ENCODE measurements at regions not wholly inside any gene's neighbourhood (a gene's known extent, or its start where the extent isn't known, plus 50 kb on each side); places are given as distances from the start of the nearest gene placed in this dataset.

- H3K27ac Mint-ChIP-seq, result no peak overlapping the region
- H3K4me1 Mint-ChIP-seq, result no peaks in the 10 kb centered on the region
- no peak overlapping the region for H3K4me3 Mint-ChIP-seq
- ChIA-PET CTCF (no interaction called here), POLR2A (no interaction called here)
- Histone ChIP-seq H3K4me3 (ENCODE audit: low read length) (no peak overlapping the region), H3K27ac (ENCODE audit: low read depth, low read length) (no peak overlapping the region), H3K27me3 (ENCODE audit: control insufficient read depth in 2 of 2, insufficient read depth in 2 of 2, low read length in 2 of 2) (no peaks in the 10 kb centered on the region), H3K9me3 (ENCODE audit: control insufficient read depth in 2 of 3, low read length in 3 of 3) (no peaks in the 10 kb centered on the region), H3K4me1 (ENCODE audit: control insufficient read depth in 2 of 2, insufficient read depth in 2 of 2, low read length in 2 of 2) (no peaks in the 10 kb centered on the region), H3K36me3 (ENCODE audit: control insufficient read depth in 2 of 3, insufficient read depth in 3 of 3, low read length in 3 of 3) (no peaks in the 10 kb centered on the region)
- no peaks in the 10 kb centered on the region for H3K36me3 Mint-ChIP-seq
- peaks cover 0 to 12% (median 11%) of the 10 kb centered on the region in 5 donors for H3K27me3 Mint-ChIP-seq
- ATAC-seq (no peak), DNase-seq (no peak)
- intact Hi-C loops (cut with micrococcal nuclease), result no loop called here
- peaks cover 0 to 3% (median 0%) of the 10 kb centered on the region in 11 donors for H3K9me3 Mint-ChIP-seq
Observed at GRCh38 chr11:127136438-127136837, 135.9 kb upstream of the KIRREL3 start.

DNA sequence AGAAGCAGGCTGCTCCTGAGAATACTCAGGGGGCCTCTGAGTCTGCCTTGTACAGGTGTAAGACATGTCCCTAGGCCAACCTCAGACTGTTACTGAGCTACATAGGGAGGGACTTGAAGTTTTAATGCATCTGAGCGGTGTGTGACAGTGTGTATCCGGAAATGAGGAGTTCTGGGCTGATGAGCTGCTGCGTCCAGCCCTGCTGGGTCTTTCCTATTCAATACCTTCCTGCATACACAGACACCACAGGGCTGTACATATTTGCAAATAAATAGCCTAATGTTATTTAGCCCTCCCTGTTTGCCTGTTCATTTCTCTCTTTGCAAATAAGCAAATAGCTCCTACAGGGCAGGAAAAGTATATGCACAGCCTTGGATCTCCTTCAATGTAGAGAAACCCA, 134.7 kb upstream of the KIRREL3 start:
- no peaks in the 10 kb centered on the region for H3K27me3 ChIP-seq (ENCODE audit: control insufficient read depth in 2 of 2, insufficient read depth in 2 of 2, low read length in 2 of 2)
- Mint-ChIP-seq H3K4me3 (no peak overlapping the region), H3K4me1 (no peaks in the 10 kb centered on the region), H3K27me3 (peaks cover 0 to 11% (median 7%) of the 10 kb centered on the region in 5 donors), H3K9me3 (peaks cover 0 to 2% (median 0%) of the 10 kb centered on the region in 11 donors), H3K36me3 (no peaks in the 10 kb centered on the region), H3K27ac (no peak overlapping the region)
- intact Hi-C loops (cut with micrococcal nuclease), result no loop called here
- no peak for ATAC-seq
- no peak overlapping the region for H3K4me3 ChIP-seq (ENCODE audit: low read length)
- no peak for DNase-seq
- H3K9me3 ChIP-seq (ENCODE audit: control insufficient read depth in 2 of 3, low read length in 3 of 3), result no peaks in the 10 kb centered on the region
- ChIA-PET POLR2A (no interaction called here), CTCF (no interaction called here)
- H3K36me3 ChIP-seq (ENCODE audit: control insufficient read depth in 2 of 3, insufficient read depth in 3 of 3, low read length in 3 of 3), result no peaks in the 10 kb centered on the region
- H3K4me1 ChIP-seq (ENCODE audit: control insufficient read depth in 2 of 2, insufficient read depth in 2 of 2, low read length in 2 of 2), result no peaks in the 10 kb centered on the region
- H3K27ac ChIP-seq (ENCODE audit: low read depth, low read length), result no peak overlapping the region

DNA sequence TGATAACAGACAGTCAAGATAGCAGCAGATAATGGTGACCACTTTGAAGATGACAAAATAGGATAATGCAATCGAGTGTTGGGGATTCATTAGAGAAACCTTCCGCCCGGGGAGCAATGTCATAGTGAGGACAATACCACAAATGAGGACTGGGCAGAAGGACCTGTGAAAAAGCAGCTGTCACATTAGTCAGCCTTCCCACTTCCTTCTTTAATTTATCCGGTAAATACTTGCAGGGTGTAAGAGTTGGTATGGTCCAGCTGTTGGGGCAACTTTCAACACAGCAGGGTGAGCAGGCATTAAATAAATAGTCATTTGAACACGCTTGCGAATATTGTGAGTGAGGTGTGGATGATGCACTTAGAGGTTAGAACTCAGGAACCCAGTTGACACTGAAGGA, 132.5 kb upstream of the KIRREL3 start:
- Mint-ChIP-seq H3K27me3 (peaks cover 2 to 11% (median 6%) of the 10 kb centered on the region in 5 donors), H3K4me1 (no peaks in the 10 kb centered on the region), H3K4me3 (no peak overlapping the region), H3K36me3 (no peaks in the 10 kb centered on the region), H3K27ac (no peak overlapping the region), H3K9me3 (no peaks in the 10 kb centered on the region)
- no peak overlapping the region for H3K27ac ChIP-seq (ENCODE audit: low read depth, low read length)
- ChIA-PET CTCF (no interaction called here), POLR2A (no interaction called here)
- DNase-seq (no peak), ATAC-seq (peak; percentile 18)
- H3K4me3 ChIP-seq (ENCODE audit: low read length), result no peak overlapping the region
- intact Hi-C loops (cut with micrococcal nuclease), result no loop called here
- H3K9me3 ChIP-seq (ENCODE audit: control insufficient read depth in 2 of 3, low read length in 3 of 3), result no peaks in the 10 kb centered on the region
- H3K27me3 ChIP-seq (ENCODE audit: control insufficient read depth in 2 of 2, insufficient read depth in 2 of 2, low read length in 2 of 2), result no peaks in the 10 kb centered on the region
- no peaks in the 10 kb centered on the region for H3K4me1 ChIP-seq (ENCODE audit: control insufficient read depth in 2 of 2, insufficient read depth in 2 of 2, low read length in 2 of 2)
- H3K36me3 ChIP-seq (ENCODE audit: control insufficient read depth in 2 of 3, insufficient read depth in 3 of 3, low read length in 3 of 3), result no peaks in the 10 kb centered on the region

GRCh38 chr11:127130321-127130720, 129.8 kb upstream of the KIRREL3 start:
- H3K27me3 ChIP-seq (ENCODE audit: control insufficient read depth in 2 of 2, insufficient read depth in 2 of 2, low read length in 2 of 2), result no peaks in the 10 kb centered on the region
- POLR2A ChIA-PET, result no interaction called here
- H3K9me3 Mint-ChIP-seq, result no peaks in the 10 kb centered on the region
- DNase-seq (no peak), ATAC-seq (no peak)
- H3K36me3 ChIP-seq (ENCODE audit: control insufficient read depth in 2 of 3, insufficient read depth in 3 of 3, low read length in 3 of 3), result no peaks in the 10 kb centered on the region
- no peak overlapping the region for H3K27ac ChIP-seq (ENCODE audit: low read depth, low read length)
- H3K4me1 ChIP-seq (ENCODE audit: control insufficient read depth in 2 of 2, insufficient read depth in 2 of 2, low read length in 2 of 2), result no peaks in the 10 kb centered on the region
- H3K4me1 Mint-ChIP-seq, result no peaks in the 10 kb centered on the region
- intact Hi-C loops (cut with micrococcal nuclease), result no loop called here
- H3K4me3 ChIP-seq (ENCODE audit: low read length), result no peak overlapping the region
- no peaks in the 10 kb centered on the region for H3K36me3 Mint-ChIP-seq
- H3K27me3 Mint-ChIP-seq, result peaks cover 2 to 15% (median 6%) of the 10 kb centered on the region in 5 donors
- no peak overlapping the region for H3K4me3 Mint-ChIP-seq
- H3K27ac Mint-ChIP-seq, result no peak overlapping the region
- no peaks in the 10 kb centered on the region for H3K9me3 ChIP-seq (ENCODE audit: control insufficient read depth in 2 of 3, low read length in 3 of 3)
- CTCF ChIA-PET, result no interaction called here

DNA sequence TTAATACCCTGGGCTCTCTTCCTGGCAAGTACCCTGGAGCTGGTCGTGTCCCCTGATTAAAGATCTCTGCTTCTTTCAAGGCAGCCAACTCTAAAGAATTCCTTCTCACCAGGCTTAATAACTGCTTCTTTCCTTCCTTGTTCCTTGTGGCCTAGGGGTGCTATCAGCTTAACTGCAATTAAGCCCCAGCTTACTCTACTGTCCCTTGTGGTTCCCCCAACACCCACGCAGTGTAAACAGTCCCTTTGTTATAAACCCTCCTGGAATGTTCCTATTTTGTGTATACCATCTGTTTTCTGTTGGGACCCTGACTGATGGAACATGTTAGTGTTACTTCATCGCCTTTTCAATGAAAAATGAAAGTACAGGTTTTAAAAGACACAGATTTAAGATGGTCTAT, 126.4 kb upstream of the KIRREL3 start:
- H3K27me3 Mint-ChIP-seq, result peaks cover 0 to 4% (median 0%) of the 10 kb centered on the region in 5 donors
- H3K9me3 Mint-ChIP-seq, result no peaks in the 10 kb centered on the region
- intact Hi-C loops (cut with micrococcal nuclease), result no loop called here
- Histone ChIP-seq H3K27ac (ENCODE audit: low read depth, low read length) (no peak overlapping the region), H3K9me3 (ENCODE audit: control insufficient read depth in 2 of 3, low read length in 3 of 3) (no peaks in the 10 kb centered on the region), H3K27me3 (ENCODE audit: control insufficient read depth in 2 of 2, insufficient read depth in 2 of 2, low read length in 2 of 2) (no peaks in the 10 kb centered on the region), H3K36me3 (ENCODE audit: control insufficient read depth in 2 of 3, insufficient read depth in 3 of 3, low read length in 3 of 3) (no peaks in the 10 kb centered on the region), H3K4me3 (ENCODE audit: low read length) (no peak overlapping the region), H3K4me1 (ENCODE audit: control insufficient read depth in 2 of 2, insufficient read depth in 2 of 2, low read length in 2 of 2) (no peaks in the 10 kb centered on the region)
- no peak for ATAC-seq
- ChIA-PET CTCF (no interaction called here), POLR2A (no interaction called here)
- H3K4me3 Mint-ChIP-seq, result no peak overlapping the region
- DNase-seq, result no peak
- H3K4me1 Mint-ChIP-seq, result no peaks in the 10 kb centered on the region
- no peak overlapping the region for H3K27ac Mint-ChIP-seq
- H3K36me3 Mint-ChIP-seq, result no peaks in the 10 kb centered on the region

DNA sequence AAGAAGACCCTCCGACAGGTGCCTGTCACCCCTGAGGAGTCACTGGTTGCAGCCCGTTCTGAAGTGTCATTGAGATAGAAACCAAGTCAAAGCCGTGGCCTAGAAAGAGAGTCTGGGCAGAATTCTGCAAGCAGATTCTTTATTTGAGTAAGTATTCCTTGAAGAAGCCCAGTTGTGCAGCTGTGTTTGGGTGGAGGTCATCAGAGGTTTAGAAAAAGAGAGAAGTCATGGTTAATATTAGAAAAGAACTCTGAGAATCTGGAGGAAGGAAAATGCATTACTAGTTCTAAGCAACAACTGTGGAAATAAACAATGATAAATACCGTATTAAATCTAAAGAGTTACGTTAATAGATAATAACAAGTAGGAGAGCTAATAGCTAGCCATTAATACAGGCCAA, 118.8 kb upstream of the KIRREL3 start:
- Histone ChIP-seq H3K27me3 (ENCODE audit: control insufficient read depth in 2 of 2, insufficient read depth in 2 of 2, low read length in 2 of 2) (no peaks in the 10 kb centered on the region), H3K36me3 (ENCODE audit: control insufficient read depth in 2 of 3, insufficient read depth in 3 of 3, low read length in 3 of 3) (no peaks in the 10 kb centered on the region), H3K4me3 (ENCODE audit: low read length) (no peak overlapping the region), H3K4me1 (ENCODE audit: control insufficient read depth in 2 of 2, insufficient read depth in 2 of 2, low read length in 2 of 2) (no peaks in the 10 kb centered on the region), H3K9me3 (ENCODE audit: control insufficient read depth in 2 of 3, low read length in 3 of 3) (no peaks in the 10 kb centered on the region), H3K27ac (ENCODE audit: low read depth, low read length) (no peak overlapping the region)
- H3K27ac Mint-ChIP-seq, result no peak overlapping the region
- ChIA-PET CTCF (no interaction called here), POLR2A (no interaction called here)
- DNase-seq (no peak), ATAC-seq (no peak)
- intact Hi-C loops (cut with micrococcal nuclease), result no loop called here
- H3K27me3 Mint-ChIP-seq, result no peaks in the 10 kb centered on the region
- no peaks in the 10 kb centered on the region for H3K36me3 Mint-ChIP-seq
- H3K4me3 Mint-ChIP-seq, result no peak overlapping the region
- no peaks in the 10 kb centered on the region for H3K4me1 Mint-ChIP-seq
- peaks cover 0 to 4% (median 0%) of the 10 kb centered on the region in 11 donors for H3K9me3 Mint-ChIP-seq

- H3K27me3 ChIP-seq (ENCODE audit: control insufficient read depth in 2 of 2, insufficient read depth in 2 of 2, low read length in 2 of 2), result no peaks in the 10 kb centered on the region
- H3K4me1 ChIP-seq (ENCODE audit: control insufficient read depth in 2 of 2, insufficient read depth in 2 of 2, low read length in 2 of 2), result no peaks in the 10 kb centered on the region
- ChIA-PET POLR2A (no interaction called here), CTCF (no interaction called here)
- Mint-ChIP-seq H3K36me3 (no peaks in the 10 kb centered on the region), H3K27ac (no peak overlapping the region), H3K27me3 (peaks cover 0 to 3% (median 0%) of the 10 kb centered on the region in 5 donors), H3K9me3 (peaks cover 0 to 4% (median 0%) of the 10 kb centered on the region in 11 donors), H3K4me3 (no peak overlapping the region), H3K4me1 (no peaks in the 10 kb centered on the region)
- no peaks in the 10 kb centered on the region for H3K9me3 ChIP-seq (ENCODE audit: control insufficient read depth in 2 of 3, low read length in 3 of 3)
- no peak for ATAC-seq
- intact Hi-C loops (cut with micrococcal nuclease), result no loop called here
- no peaks in the 10 kb centered on the region for H3K36me3 ChIP-seq (ENCODE audit: control insufficient read depth in 2 of 3, insufficient read depth in 3 of 3, low read length in 3 of 3)
- H3K4me3 ChIP-seq (ENCODE audit: low read length), result no peak overlapping the region
- no peak overlapping the region for H3K27ac ChIP-seq (ENCODE audit: low read depth, low read length)
- DNase-seq, result no peak
Observed at GRCh38 chr11:127118811-127119210, 118.2 kb upstream of the KIRREL3 start.

Data from naive thymus-derived CD4-positive, alpha-beta T cell (primary cell).